Activated naive CD4-positive, alpha-beta T cell treated with anti-CD3 and anti-CD28 coated beads, Interleukin-2, amount 50 U/mL, for 24 hours (primary cell): ENCODE measurements at regions not wholly inside any gene's neighbourhood (a gene's known extent, or its start where the extent isn't known, plus 50 kb on each side); places are given as distances from the start of the nearest gene placed in this dataset.

Source experiments
- H3K27ac Mint-ChIP-seq: one replicate; pipeline ENCODE4 v1.8.0; 2021; ENCODE audit warnings: mild to moderate bottlenecking, mixed read lengths
- H3K27me3 Mint-ChIP-seq: one replicate; pipeline ENCODE4 v1.8.0; 2021; ENCODE audit warnings: mixed read lengths
- H3K36me3 Mint-ChIP-seq: one replicate; pipeline ENCODE4 v1.8.0; 2021; ENCODE audit warnings: mixed read lengths
- H3K4me1 Mint-ChIP-seq: one replicate; pipeline ENCODE4 v1.8.0; 2021; ENCODE audit warnings: mixed read lengths
- H3K4me3 Mint-ChIP-seq: one replicate; pipeline ENCODE4 v1.8.0; 2021; ENCODE audit warnings: mild to moderate bottlenecking, mixed read lengths
- H3K9me3 Mint-ChIP-seq: one replicate; pipeline ENCODE4 v1.8.0; 2021; ENCODE audit warnings: mixed read lengths

DNA sequence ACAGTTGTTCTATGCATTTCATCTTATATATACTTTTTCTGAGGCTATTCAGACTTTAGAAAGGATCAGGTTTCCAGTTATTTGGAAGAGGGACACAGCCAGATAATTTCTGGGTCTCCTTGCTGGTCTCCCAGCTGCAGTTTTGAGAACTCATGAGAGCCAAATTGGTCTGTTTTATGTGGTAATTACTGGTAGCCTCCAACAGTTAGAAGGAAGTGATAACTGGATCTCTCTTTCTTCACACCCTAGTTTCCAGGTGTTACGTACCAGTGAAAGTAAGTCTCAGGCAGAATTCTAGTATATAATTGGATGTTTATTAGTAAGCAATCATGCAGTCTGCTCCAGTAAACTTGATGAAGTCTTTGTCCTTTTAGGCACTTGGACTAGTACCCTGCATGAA, 63.2 kb upstream of the RPS23 start:
- Mint-ChIP-seq H3K4me1 (no peaks in the 10 kb centered on the region), H3K27ac (no peak overlapping the region), H3K9me3 (no peaks in the 10 kb centered on the region), H3K36me3 (no peaks in the 10 kb centered on the region), H3K27me3 (peaks cover 5% of the 10 kb centered on the region), H3K4me3 (no peak overlapping the region)

DNA sequence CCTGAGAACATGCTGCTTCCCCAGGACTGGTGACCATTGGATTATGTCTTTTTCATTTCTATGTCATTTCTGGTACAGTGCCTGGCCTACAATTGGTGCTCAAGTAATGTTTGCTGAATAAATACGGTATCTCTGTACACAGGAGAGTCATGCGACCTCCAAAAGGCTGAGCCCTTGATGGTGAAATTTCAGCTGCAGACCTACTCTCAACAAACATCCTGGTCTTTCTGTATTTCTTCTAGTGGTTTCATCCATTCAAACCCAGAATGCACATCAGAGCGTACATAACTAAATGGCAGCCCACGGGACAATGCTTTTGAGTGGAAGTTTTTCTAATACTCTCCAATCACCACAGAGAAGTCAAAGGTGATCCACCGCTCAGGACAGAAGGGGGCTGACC, 62.6 kb upstream of the RPS23 start:
- H3K9me3 Mint-ChIP-seq: no peaks in the 10 kb centered on the region
- H3K27me3 Mint-ChIP-seq: peaks cover 4% of the 10 kb centered on the region
- H3K4me3 Mint-ChIP-seq: no peak overlapping the region
- no peaks in the 10 kb centered on the region for H3K36me3 Mint-ChIP-seq
- H3K4me1 Mint-ChIP-seq: no peaks in the 10 kb centered on the region
- H3K27ac Mint-ChIP-seq: no peak overlapping the region

DNA sequence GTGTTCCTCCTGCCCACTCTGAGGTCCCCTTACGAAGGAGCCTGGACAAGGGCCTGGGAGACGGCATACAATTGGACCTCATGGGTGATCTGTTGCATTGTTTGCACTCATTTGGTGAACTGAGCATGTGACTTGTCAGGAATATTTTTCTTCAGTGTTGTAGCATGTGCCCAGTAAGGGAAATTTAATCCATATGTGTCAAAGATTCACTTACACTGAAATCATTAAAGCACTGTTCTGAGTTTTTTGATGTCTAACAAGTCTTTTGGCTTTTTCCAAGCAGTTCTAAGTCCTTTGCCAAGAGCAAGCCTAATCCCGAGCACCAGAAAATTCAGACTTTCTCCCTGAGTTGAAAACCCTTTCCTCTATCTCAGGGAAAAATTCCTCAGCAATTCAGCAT, 61.6 kb upstream of the RPS23 start:
- Mint-ChIP-seq H3K9me3 (no peaks in the 10 kb centered on the region), H3K4me1 (no peaks in the 10 kb centered on the region), H3K4me3 (no peak overlapping the region), H3K27me3 (peaks cover 4% of the 10 kb centered on the region), H3K27ac (no peak overlapping the region), H3K36me3 (no peaks in the 10 kb centered on the region)

DNA sequence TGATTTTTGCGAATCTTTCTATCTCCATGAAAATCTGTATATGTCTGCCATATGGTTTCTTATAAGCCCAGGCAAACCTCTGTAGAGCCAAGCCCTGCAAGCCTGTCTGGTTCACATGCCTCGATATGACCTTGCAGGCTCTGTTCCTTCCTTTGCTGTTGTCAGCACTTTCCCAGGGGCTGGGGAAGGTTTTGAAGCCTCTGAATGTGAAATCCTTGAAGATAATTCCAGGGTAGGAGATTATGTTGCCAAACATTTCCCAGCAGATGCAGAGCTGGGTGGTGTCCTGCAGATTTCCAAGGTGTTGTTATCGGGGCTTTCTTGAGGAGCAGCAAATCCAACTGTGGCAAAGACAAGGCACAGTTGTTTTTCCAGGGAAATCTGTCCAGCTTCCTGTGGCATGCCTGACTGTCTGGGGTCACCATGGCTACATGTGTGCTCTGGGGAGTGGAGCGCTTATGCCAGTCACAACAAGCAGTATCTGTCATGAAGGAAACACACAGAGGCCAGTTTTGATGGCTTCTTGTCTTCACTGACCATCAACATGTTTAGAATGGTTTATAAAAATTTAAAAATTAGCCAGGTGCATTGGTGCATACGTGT, 60.7 kb upstream of the RPS23 start:
- Mint-ChIP-seq H3K27ac (no peak overlapping the region), H3K27me3 (peaks cover 4% of the 10 kb centered on the region), H3K4me3 (no peak overlapping the region), H3K9me3 (no peaks in the 10 kb centered on the region), H3K36me3 (no peaks in the 10 kb centered on the region), H3K4me1 (no peaks in the 10 kb centered on the region)

DNA sequence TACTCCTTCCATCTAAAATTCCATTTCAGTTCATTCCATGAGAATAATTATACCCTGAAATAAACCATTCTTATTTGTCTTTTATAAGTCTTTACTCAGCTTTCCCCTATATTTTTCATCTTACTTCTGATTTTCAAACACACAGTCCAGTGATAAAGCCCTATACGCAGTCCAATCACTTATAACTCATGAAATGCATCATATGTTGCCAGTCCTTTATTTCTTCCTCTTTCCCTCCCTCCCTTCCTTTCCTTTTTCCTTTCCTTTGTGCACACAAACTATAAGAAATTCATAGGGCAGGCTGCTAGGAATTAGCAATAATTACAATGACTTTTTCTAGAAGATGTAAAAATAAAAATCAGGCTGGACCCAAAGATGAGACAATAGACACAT, 58.8 kb upstream of the RPS23 start:
- Mint-ChIP-seq H3K27ac (no peak overlapping the region), H3K4me1 (no peaks in the 10 kb centered on the region), H3K4me3 (no peak overlapping the region), H3K27me3 (peaks cover 2% of the 10 kb centered on the region), H3K9me3 (no peaks in the 10 kb centered on the region), H3K36me3 (no peaks in the 10 kb centered on the region)

DNA sequence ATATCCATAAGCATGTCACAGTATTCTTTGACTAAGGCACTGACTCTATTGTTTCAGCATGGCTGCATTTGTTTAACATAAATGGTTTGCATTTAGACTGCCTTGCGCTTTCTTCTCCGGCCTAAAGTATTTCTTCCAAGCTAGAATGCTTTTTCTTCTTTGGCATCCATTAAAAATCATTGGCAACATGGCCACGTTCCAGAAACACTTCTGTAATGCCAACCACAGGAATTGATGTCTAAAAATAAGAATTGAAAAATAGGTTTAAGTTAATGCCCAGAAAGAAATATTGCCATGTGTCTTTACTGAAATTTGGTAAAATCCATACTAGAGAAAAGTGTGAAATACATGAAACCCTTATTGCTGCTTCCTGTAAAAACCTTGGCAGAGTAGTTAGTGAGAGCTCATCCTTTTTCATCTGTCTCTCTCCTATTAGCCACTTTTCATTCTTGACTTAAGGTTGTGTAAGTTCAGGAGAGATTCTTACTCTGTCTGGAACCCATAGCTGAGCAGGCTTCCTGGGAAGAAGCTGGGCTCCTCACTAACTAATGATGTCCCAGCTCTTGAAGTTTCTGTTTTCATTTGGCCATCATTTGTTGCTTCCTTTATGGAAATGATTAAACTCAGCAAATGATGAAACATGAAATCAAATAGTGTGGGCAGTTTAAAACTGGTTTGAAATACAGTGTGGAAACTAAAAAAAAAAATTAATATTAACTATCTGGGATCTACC, 58.2 kb upstream of the RPS23 start:
- Mint-ChIP-seq H3K4me3 (no peak overlapping the region), H3K4me1 (no peaks in the 10 kb centered on the region), H3K9me3 (no peaks in the 10 kb centered on the region), H3K36me3 (no peaks in the 10 kb centered on the region), H3K27ac (no peak overlapping the region), H3K27me3 (peaks cover 2% of the 10 kb centered on the region)

DNA sequence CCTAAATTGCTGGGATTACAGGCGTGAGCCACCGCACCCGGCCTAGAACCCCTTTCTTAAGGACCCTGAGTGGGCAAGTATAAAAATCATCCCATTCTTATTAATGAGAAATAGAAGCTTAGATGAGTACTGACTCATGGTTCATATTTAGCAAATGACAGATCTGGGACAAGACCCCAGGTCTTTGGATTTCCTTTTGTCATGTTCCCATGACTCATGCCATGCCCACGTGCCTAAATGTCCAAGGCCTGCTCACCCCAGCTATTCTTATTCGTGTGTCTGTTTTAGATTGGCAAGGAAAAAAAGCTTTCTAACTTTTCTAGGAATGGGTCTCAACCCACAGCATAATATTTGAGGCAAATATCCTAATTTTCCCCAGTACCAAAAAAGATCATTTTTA, 57.7 kb upstream of the RPS23 start:
- H3K27ac Mint-ChIP-seq: no peak overlapping the region
- peaks cover 2% of the 10 kb centered on the region for H3K27me3 Mint-ChIP-seq
- no peaks in the 10 kb centered on the region for H3K4me1 Mint-ChIP-seq
- H3K36me3 Mint-ChIP-seq: no peaks in the 10 kb centered on the region
- no peaks in the 10 kb centered on the region for H3K9me3 Mint-ChIP-seq
- H3K4me3 Mint-ChIP-seq: no peak overlapping the region

DNA sequence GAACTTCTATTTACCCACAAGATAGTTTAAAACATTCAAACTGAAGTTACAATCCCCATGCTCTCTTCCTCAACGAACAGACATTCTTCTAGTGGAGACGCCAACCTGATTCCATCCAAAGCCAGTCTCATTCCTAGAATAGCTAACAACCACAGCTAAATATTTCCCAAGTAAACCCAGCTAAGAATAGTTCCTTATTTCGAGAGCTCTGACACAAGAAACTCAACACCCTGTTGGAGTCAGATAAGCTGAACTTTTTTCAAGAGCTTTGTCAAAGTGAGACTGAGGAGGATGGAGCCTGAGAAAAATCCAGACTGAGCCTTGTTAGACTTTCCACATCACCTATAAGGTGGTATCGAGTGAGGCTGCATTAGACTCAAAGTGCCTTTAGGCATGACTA, 56.7 kb upstream of the RPS23 start:
- H3K36me3 Mint-ChIP-seq: no peaks in the 10 kb centered on the region
- no peaks in the 10 kb centered on the region for H3K4me1 Mint-ChIP-seq
- H3K4me3 Mint-ChIP-seq: no peak overlapping the region
- H3K9me3 Mint-ChIP-seq: no peaks in the 10 kb centered on the region
- no peak overlapping the region for H3K27ac Mint-ChIP-seq
- H3K27me3 Mint-ChIP-seq: peaks cover 6% of the 10 kb centered on the region

DNA sequence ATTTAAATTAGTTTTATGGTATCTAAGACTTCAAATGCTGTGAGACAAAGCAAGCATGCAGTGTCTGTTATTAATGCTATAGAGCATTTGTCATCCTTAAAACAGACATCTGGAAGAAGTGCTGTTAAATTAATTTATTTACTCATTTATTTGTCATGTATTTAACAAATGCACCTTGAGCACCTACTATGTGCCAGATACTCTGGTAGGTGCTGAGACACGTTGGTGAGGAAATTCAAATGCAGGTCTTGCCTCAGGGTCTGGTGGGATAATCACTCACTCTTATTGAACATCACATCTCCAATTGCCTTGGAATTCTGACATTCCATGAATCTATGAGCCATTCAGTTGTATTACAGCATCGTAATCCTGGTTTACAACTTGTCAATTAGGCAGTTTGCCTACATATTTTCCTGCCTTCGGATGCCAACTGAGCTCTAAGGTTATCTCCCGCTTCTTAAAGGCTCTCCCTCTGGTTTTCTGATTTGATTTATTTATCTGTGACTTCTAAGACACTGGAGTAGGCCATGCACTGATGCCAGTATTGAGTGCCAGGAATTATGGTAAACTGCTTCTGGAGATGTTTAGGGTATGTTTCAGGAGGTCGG, 56.0 kb upstream of the RPS23 start:
- Mint-ChIP-seq H3K9me3 (no peaks in the 10 kb centered on the region), H3K4me3 (no peak overlapping the region), H3K36me3 (no peaks in the 10 kb centered on the region), H3K27me3 (peaks cover 4% of the 10 kb centered on the region), H3K4me1 (no peaks in the 10 kb centered on the region), H3K27ac (no peak overlapping the region)

DNA sequence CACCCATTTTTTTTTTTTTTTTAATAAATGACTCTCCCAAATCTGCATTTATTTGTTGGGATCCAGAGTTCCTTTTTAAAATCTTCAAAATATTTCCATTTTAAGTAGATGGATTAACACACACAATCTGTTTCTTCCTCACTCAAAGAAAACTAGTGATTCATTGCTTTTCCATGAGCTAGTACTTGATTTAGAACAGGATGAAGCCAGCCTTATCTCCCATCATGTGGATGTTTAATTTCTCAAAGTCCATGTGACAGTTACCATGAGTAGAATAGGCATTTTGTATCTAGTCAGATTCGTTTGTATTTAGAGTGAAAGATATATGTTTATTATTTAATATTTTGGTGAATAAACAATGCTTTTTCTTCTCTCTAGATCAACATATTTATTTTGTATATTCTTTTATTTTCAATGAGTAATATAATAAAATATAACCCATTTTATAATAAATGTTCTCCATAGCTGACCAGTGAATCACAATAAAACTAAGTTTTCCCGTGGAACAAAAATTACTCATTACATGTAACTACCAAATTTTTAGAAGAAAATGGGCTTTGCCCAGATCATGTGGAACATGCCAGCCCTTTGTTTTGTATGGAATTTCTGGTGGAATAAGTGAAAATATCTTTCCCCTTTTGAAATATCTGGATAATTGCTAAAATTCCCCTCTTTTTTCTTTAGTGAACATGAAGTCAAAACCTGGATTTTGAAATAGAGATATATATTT, 54.9 kb upstream of the RPS23 start:
- Mint-ChIP-seq H3K4me1 (no peaks in the 10 kb centered on the region), H3K9me3 (no peaks in the 10 kb centered on the region), H3K27me3 (peaks cover 4% of the 10 kb centered on the region), H3K36me3 (no peaks in the 10 kb centered on the region), H3K27ac (no peak overlapping the region), H3K4me3 (no peak overlapping the region)

DNA sequence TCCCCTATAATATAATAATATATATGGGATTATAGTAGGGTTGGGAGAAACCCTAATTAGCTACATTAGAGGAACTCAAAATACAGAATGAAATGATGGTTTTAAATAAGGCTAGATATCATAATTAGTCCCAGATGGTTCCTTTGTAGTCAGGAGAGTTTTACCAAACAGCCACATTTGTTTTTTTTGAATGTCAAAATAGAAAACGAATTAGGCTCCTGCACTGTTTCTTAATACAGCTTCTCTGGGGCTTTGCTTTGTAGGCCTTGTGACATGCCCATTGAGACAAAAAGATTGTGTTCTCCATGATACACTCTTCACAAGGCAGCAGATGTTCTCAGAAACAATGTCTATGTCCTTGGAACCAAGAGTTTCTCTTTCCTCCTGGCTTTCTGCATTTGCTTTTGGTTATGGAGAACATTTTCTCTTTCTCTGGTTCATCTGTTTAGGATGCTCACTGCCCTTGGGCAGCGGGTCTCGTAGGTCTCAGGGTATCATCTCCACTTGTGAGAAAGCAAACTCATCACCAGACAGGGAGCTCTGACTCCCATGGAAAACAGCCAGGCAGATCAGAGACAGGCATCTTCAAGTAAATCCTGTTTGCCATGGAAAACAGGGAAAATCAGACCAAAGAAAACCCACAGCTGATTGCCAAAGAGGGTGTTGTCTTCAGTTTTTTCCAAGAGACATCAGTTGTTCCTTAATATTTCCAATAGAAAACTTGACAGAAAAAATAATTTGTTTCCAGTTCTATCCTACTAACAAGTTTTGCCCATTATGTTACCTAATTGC, 54.1 kb upstream of the RPS23 start:
- Mint-ChIP-seq H3K36me3 (no peaks in the 10 kb centered on the region), H3K27me3 (peaks cover 4% of the 10 kb centered on the region), H3K4me3 (no peak overlapping the region), H3K9me3 (no peaks in the 10 kb centered on the region), H3K4me1 (no peaks in the 10 kb centered on the region), H3K27ac (no peak overlapping the region)

DNA sequence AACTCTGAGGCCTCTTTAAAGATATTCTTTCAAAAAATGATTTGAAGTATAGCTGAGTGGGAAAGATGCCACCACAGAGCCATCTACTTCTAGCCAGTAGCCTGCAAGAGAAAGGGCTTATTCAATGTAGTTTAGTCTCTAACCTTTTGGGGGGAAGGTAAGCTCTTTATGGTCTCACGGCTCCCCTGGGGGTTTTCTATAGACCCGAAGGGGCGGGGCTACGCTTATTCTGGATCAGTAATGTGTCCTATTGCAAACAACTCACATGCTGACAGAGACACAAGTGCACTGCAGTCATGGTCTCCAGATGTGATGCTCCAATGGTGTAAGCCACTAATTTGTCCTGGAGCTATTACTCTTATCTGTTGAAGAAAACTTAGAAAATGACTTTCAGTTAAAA, 53.4 kb upstream of the RPS23 start:
- no peaks in the 10 kb centered on the region for H3K9me3 Mint-ChIP-seq
- no peaks in the 10 kb centered on the region for H3K36me3 Mint-ChIP-seq
- H3K27ac Mint-ChIP-seq: no peak overlapping the region
- peaks cover 4% of the 10 kb centered on the region for H3K27me3 Mint-ChIP-seq
- H3K4me1 Mint-ChIP-seq: no peaks in the 10 kb centered on the region
- no peak overlapping the region for H3K4me3 Mint-ChIP-seq

DNA sequence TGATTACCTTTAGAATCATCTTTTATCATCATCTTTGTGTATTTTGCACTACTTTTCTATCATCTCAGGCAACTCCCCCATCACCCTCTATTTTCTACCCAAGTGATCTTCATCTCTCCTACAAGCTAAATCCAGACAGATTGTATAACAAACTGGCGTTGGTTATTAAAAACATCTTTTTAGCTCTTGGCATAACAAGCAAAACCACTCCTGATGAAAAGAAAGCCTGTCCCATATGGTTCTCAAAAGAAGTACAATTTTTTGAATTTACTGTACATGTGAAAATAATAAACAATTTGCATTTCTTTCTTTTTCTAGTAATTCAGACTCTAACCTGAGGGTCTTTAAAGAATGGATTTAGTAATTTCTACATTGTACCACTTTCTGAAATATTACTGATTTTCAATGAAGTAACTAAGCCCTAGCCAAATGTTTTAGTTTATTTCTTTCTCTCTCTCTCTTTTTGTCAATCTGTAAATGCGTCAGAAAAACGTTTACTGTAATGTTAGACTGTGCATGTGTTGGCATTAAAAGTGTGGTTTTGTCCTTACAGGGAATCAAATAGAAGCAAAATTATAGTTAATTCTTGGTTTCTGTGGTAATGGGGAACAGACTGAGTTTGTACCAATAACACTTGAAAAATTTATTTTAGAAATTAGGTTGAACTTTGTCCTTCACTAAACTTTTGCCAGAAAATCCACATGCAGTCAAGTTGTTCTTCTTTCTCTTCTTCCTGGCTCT, 52.5 kb upstream of the RPS23 start:
- Mint-ChIP-seq H3K9me3 (no peaks in the 10 kb centered on the region), H3K36me3 (no peaks in the 10 kb centered on the region), H3K27ac (no peak overlapping the region), H3K4me3 (no peak overlapping the region), H3K27me3 (peaks cover 4% of the 10 kb centered on the region), H3K4me1 (no peaks in the 10 kb centered on the region)

DNA sequence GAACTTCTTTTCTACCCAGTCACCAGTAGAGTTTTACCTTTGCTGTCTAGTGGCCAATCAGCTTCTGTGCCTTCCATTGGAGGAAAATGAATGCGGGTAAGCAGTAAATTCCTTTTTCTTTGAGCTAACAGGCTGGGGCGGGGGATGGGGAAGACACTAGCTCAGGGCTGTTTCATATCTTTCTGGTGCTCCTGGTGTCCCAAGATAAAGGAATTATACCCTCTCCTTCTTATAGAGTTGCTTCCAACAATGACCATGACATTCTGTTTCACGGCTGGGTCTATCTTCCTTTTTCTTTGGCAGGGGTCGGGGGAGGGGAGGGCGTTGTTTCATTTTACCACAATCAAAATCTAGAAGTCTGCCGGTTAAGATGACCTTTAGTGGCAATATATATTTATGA, 51.2 kb upstream of the RPS23 start:
- Mint-ChIP-seq H3K36me3 (no peaks in the 10 kb centered on the region), H3K4me3 (no peak overlapping the region), H3K27me3 (peaks cover 6% of the 10 kb centered on the region), H3K9me3 (no peaks in the 10 kb centered on the region), H3K4me1 (no peaks in the 10 kb centered on the region), H3K27ac (no peak overlapping the region)
